Activated effector memory CD4-positive, alpha-beta T cell treated with anti-CD3 and anti-CD28 coated beads, Interleukin-2, amount 50 U/mL, for 16 hours (primary cell): ENCODE measurements at regions not wholly inside any gene's neighbourhood (a gene's known extent, or its start where the extent isn't known, plus 50 kb on each side); places are given as distances from the start of the nearest gene placed in this dataset.
A peak's percentile ranks its signal among the peaks of the same experiment; 100 is the strongest.

Experiments used
- DNase-seq: peaks from one replicate; pipeline ENCODE4 v3.0.0-alpha.2; 2020

DNA sequence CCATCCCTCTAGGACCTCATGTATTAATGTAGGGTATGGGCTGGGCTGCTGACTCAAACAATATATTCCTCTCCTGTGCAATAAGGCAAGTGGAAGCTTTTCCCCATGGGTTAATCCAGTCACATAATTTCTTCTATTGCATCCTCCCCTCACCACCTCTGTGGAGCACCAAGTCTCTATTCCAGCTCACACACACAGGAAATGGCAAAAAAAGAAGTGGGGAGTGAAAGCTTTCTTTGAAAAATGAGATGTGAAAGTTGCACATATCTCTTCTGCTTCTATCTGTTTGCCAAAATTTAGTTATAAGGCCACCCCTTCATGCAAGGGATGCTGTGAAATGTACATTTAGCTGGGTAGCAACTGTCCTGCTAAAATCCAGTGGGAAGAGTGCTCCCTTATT, 121.3 kb downstream of the CDC42EP3 start:
- DNase-seq: no peak

DNA sequence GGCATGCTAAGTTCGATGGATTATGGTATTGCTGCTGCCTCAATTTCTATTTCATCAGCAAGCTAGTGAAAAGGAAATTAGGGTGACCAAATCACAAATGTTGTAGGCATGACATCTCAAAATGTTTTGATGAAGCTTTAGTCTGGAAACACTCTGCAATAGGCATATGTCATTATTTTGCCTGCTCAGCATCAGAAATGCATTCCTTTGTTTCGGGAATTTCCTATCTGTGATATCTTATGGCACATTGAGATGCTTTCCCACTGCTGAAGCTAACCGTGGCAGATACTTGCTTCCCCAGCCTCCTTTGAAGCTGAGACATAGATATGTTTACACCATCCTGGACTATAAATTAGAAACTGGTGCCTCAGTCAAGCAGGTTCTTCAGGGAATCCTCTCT, 119.7 kb downstream of the CDC42EP3 start:
- DNase-seq: no peak

DNA sequence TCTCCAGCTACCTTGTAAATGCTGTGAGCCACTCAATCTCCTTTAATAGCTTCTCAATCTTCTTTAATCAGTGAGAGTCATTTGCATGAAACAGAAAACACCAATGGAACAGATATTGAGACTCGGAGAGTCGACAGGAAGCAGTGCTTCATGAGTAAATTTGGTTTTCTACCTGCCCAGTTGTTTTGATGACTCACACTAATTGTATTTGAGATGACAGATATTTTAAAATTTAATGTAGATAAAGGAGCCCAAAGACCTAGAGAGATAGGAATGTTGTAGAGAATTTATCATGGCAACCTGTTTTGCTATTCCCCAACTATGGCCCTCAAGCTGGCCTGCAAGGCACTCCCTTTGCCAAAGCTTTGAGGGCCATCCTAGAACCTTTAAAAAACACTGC, 119.1 kb downstream of the CDC42EP3 start:
- DNase-seq: no peak

DNA sequence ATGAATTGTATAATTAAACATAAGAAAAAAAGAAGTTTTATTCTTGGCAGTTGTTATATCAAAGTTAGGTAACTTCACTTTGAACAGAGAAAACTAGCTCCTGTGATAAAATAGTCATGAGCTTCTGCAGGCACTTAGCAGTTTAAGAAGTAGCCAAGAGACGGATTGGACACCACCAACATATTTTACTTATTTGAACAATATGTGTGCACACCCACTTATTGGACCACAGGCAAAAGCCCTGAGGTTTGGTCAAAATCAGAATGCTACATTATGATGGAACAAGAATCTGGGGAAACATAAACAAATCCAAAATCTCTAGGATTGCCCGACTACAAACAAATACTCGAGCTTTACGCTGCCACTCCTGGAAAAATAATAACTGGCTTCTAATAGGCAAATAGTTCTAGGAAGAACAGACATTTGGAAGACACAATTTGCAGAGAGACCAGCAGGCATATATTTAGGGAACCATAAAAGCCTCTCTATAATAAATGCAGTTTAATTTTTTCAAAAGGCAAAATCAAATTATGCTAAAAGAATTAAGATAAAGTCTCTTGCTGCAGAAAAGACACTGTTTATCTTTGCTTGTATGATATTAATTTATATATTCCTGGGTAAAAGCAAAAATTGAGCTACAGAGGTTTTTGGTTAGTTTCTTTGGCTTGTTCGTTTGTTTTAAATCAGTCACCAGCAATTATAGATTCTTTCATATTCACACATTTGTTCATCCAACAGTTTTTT, 117.9 kb downstream of the CDC42EP3 start:
- DNase-seq: no peak

DNA sequence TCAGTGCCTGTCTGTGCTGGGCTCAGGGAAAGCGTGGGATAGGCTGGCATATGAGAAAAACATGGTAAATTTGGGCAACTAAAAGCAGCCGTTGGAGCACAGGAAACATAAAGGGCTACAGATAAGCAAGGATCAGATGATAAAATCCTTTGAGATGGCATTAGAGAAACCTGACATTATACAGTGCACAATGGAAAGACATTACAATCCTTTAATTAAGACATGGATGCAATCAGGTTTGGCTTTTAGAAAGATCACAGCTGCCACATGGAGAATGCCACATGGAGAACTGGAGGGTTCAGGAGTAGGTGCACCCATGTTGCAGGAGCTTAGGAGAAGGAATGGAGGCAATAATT, 117.3 kb downstream of the CDC42EP3 start:
- no peak for DNase-seq

DNA sequence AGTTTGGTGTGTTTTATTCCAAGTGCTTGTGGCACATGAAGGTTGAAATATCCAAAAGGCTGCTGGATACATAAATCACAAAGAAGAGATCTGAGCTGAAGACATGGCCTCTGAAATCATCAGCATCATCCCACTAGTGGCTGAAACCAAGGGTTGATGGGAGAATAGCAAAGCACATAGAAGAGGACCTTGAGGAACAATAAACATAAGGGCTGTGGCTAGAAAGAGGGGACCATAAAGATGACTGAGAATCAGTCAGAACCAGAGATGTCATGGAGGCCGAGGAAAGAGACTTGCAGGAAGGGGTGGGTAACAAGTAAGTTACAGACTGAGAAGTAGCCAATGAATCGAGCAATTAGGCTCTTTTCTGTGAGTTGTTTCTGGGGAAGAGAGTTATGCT, 116.8 kb downstream of the CDC42EP3 start:
- no peak for DNase-seq

DNA sequence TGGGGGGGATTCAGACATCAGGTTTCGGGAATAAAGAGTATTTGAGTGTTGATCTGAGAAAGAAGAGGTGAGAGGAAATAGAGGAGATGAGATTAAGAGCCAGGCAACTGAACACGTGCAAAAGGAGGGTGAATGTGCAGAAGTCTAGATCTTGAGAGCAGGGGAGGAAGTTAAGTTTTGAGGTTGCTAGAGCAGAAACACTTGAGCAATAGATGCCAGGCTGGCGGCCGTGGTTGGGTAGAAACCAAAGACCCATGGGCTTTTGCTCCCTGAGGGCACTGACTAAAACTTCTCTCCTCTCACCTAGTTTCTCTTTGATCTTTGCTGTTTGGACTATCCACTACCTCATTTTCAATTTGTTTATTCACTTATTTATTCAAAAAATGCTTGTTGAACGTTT, 116.0 kb downstream of the CDC42EP3 start:
- DNase-seq: no peak

DNA sequence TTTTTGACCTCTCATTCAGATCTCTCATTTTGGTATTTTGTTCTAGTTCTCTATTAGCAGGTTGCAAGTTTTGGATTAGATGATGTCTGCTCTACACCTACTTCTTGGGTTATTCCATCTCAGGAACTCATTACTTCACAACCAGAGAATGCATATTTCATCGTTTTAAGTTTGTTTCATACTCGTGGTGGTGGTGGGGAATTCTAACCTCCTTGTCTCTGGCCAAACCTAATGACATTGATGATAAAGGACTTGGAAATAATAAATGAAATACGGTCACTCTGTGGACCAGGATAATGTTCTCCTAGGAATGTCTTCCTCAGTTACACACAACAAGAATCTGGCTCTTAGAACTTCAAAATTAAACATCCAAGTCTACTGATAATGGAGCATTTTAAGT, 115.2 kb downstream of the CDC42EP3 start:
- no peak for DNase-seq

DNA sequence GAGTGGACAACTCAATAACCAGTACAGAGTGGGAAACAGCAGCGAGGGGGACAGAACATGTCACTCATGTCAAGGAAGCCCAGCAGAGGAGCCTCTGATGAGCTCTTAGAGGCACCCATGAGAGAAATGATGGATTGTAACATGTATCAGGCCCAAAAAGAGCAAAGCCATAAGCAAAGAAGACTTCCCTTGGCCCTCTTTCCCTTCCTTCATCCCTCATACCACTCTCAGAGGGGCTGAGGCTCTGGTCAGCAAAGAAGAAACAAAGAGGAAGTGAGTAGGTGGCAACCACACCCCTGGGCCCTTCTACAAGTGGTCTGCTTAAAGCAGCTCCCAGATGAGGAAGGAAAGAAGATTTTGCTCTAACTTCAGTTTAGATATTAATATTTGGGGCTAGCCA, 112.8 kb downstream of the CDC42EP3 start:
- no peak for DNase-seq

DNA sequence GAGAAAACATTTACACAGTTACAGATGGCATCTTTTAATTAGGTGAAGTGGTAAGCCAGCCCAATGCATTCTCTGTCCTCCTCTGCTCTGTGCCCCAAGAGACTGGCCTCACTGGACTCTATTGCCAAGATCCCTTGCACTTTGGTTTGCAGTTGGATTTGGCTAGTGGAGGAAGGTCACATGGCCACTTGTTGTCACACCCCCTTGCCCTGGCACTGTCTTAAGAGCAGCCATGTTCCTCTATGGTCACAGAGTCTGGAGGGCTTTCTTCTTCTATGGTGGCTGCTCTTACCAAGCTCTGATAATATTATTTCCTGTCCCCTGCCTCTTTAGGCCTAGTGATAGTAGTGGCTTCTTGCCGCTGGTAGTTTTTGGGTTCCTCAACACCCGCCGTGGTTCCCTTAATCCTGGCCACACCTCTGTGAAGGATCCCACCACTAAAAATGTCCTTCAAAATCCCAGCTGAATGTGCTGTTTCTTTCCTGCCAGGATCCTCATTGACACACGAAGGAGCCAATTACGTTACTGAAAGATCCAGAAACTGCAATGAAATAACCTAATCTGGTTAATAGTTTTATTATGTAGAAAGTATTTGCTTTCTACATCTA, 111.1 kb downstream of the CDC42EP3 start:
- no peak for DNase-seq

DNA sequence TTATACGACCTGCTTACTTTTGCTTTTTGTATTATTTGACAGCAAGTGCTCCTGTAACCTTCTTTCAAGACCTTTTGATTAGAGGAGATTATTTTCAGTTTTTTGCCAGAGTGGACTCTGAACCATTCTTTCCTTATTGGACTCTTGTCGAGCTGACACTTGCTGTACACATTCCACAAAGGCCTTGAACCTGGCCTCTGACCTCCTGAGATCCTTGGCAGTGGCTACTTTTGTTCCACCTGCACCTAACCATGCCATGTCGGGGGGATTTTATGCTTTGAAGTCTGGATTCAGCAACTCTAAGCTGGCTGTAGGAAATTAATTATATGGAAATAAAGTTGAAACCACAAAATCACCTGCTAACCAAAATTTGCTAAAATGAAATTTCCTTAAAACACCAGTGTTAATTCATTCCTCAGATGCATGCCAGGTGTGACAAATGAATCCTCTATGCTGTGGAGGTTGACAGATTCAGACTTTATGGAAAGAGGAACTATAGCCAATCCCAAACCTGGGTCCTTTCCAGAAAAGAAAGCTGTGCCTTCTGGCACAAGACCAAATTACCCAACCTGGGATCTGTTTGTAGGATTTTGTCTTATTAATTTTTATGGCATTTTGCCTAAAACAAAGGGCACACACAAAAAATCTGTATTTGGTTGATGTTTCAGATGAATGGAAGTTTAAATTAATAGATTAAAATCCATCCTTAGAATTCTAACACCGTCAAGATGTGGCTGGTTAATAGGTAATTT, 110.4 kb downstream of the CDC42EP3 start:
- DNase-seq: no peak

DNA sequence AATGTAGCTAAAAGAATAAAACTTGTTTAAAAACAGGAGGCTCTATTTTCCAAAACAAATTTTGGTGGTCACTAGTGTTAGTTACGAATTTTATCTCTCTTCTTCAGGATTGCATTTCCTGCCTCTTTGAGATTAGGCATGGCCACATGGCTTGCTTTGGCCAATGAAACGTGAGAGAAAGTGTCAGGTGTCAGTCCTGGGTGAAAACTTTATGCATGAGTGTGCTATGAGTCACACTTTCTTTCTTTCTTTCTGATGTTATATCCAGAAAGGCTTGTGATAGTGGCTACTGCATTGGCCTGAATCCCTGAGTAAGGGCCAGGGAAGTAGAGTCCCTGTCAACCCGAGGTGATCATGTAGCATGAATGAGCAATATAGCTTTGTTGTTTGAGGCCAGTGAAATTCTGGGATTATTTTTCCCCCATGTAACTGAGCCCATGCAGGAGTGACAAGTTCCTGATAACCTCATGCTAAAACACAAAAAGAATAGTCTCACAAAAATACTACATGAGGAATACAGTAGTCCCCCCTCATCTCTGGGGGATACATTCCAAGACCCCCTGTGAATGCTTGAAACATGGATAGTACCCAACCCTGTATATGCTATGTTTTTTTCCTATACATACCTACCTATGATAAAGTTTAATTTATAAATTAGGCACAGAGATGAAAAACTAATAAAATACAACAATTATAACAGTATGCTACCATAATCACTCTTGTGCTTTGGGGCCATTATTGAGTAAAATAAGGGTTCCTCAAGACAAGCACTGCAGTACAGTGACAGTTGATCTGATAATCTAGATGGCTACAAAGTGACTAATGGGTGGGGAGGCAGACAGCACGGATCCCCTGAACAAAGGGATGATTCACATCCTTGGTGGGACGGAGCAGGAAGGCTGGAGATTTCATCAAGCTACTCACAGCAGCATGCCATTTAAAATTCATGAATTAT, 109.5 kb downstream of the CDC42EP3 start:
- peak; percentile 65 for DNase-seq

DNA sequence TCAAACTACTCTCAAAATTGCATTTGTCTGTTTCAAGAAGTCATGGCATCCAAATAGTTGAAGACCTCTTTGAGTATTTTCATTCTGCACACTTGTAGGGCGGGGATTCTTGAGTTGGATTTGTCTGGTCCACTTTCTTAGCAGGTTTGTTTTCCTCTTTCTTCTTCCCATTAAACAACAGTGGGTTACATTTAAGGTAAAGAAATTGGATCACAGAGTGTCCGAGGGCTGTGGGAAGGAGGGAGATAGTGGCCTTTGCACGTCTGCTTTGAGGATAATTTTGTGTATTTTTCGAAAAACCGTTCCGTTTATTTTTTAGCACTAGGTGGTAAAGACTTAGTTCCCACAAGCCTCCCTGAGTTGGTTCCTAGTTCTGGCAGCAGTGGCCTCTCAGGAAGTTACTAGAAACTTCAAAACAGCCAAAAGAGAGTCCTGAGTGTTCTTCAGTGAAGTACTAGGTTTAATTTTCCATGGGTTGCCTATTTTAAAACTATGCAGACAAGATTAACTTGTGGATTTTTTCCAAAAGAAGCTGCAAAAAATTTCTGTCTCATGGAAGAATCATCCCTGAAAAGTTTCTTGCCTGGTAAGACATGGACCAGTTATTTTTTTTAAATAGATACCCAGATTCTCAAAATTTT, 107.9 kb downstream of the CDC42EP3 start:
- no peak for DNase-seq

DNA sequence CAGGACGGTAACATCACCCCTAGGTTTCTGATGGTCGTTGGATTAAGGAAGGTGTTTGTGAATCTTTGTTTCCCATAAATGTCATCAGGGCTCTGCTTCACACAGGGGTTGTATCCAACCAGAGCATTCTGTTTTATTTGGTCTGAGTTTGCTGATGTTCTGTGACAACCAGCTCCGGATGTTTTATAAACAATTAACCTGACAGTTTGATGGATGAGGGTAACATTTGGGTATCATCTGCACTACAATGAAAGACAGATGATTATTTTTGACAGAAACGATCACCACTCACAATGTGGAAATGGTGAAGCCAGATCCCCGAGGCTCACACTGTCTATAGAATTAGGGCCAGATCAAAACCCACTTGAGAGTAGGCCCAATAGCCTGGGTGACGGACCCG, 107.1 kb downstream of the CDC42EP3 start:
- DNase-seq: no peak

DNA sequence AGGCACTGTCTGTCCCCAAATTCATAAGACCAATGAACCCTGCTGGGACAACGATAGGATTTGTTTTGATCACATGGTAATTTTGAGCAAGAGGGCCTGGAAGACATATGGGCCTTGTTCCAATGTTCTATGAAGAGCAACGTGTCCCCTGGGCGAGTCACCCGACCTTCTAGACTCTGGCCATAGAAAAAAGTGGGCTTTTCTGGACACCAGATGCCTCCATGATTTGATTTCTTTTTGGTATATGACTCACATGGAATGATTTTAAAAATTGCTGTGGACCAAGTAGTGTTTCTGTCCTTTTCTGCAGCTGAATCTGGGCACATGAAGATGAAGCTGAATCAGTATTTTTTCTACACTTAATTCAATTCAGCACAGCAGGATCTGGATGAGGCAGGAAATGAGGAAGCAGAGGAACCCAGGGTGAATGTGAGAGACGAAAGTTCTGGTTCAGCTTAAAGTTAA, 104.9 kb downstream of the CDC42EP3 start:
- no peak for DNase-seq

DNA sequence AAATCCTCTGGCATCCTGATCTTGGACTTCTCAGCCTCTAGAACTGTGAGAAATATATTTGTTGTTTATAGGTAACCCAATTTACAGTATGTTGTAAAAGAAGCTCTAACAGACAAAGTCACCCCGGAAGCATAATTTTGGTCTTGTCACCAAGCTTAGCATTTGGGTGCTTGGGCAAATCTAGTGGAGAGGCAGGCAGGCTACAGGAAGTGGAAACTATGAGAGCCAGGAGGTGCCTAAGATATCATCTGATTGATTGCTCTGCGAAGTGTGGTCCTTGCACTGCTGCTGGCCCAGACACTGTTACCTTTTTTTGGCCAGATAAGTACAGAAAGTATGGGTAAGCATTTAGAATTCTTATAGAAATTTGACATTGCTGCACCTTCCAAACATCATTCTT, 102.9 kb downstream of the CDC42EP3 start:
- peak; percentile 64 for DNase-seq

DNA sequence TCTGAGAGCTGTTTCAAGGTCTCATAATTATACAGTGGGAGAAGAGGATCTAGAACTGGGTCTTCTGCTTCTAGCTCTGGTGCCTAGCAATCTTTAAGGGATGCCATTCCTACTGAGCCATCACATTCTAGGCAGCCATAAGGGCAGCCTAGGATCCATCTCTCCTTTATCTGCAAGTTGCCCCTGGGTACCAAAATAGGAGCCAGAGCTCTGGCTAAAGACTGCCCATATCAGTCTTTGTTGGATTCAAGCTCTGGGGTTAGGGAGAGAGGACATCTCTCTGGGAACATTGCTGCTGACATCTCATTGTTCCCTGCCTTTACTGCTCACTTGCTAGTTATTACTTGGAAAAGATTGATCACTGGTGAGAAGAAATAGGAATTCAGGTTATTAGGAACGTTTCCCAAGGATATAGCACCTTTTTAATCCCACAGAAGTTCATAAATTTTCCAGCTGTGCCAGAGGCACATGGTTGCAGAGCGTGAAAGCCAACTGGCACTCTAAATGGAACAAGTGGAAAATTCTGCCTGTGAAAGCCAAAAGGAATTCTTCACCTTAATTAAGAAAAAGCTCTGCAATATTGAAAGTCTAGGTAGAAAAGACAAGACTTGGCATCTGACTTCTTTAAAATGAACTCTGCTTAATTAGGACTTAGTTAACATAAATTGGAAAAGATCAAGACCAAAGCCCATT, 102.2 kb downstream of the CDC42EP3 start:
- no peak for DNase-seq

DNA sequence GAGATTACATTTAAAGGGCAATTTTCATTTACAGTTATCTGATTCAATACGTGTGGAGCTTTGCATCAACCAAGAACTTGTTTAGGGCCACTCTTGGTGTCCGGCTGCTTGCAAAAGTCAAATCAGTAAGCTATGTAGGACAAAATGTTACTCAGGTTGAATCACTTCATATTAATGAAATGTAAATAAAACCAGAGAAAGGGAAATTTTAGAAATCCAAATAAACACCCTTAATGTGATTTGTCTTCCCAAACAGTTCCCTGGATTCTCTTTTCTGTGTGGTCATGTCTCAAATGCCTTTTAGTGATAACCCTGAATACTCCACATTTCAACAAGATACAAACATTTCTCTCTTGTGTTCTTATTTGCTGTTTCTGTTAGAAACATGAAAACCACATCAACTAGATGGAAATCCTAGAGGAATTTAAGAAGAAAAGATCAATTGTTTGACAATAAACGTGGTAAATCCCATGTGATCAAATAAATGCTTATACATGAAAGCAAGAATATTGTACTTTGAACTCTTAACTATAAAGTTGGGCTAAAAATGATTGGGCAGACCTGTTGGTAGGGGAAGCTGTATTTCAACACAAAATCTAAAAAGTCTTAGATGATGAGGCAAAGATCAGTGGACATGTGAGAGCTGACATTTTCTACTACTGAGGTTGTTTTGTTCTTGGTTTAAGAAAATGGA, 101.3 kb downstream of the CDC42EP3 start:
- no peak for DNase-seq

DNA sequence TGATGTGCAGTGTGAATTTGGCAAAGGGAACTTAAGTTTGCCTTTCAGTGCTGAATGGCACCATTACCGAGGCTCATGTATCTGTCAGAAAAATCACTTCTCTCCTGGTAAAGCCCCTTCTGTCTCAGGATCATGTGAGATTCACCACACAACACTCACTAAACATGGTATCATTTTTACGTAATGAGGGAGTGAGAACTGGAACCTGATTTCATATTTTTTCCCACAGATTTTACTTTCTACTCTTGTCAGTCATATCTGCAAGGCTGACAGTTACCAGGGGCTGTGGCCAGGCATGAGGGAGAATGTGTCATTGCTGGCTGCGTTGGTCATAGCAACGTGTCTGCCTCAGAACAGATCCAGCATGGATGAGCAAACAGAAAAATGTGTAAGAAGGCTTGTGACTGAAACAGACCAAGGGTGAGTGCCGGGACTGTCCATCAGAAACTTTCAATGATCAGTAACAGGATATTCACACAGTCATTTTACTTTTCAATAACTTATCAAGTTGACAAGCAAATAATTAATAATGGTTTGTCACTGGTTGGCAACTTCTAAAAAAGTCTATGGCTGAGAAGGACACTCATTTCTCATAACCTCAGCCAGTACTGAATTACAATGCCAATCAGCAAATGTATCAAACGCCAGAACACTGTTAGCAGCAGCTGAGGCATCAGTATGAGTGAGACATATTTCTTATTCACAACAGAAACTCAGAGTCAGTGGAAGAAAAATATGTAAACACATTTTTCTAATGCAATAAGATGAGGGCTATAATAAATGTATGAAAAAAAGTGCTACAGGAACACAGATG, 100.5 kb downstream of the CDC42EP3 start:
- DNase-seq: peak; percentile 65

DNA sequence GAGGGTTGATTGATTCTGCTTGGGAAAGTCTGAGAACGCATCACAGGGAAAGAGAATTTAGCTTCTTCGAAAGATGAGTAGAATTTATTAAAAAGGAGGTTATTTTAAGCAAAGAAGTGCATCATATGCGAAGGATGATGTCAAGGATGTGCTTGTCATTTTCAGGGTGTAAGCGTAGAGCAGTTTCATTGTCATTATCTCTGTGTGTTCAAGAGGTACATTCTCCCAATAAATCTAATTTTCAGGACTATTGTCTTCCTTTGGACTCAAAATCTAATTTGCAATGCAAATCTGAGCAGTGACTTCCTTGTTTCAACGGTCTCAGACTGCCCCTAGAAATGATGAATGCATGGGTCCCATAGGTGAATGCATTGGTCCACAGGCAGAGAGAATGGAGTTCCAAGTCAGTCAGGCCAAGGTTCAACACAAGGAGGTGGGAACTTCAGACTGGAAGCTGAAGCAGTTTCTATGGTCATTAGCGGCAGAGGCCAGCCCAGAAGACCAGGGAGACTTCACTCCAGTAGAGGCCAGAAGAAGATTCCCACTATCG, 99.8 kb downstream of the CDC42EP3 start:
- no peak for DNase-seq
